ENCODE measurements at regions not wholly inside any gene's neighbourhood (a gene's known extent, or its start where the extent isn't known, plus 50 kb on each side); places are given as distances from the start of the nearest gene placed in this dataset.
"Not testable (repeated sequence)": the region's sequence is repeated elsewhere in the genome, so short reads cannot be mapped to it uniquely, and the experiment has no call there.

DNA sequence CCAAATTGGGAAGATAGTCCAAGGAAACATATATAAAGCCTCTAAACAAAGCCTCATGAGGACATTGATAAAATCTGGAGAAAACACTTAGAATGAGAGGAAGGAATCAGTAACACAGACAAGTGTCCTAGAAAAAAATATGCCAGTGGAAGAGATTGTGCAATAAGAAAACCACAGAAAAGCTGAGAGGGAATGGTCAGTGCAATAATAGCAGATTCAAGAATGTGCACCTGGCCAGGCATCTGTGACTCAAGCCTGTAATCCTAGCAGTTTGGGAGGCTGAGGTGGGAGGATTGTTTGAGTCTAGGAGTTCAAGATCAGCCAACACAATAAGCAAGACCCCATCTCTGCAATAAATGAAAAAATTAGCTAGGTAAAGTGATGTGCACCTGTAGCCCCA, 691.2 kb upstream of the CDH6 start:
- DNase-seq (ENCODE audit: low read depth): no peak
- no peak overlapping the region for H3K4me3 ChIP-seq (ENCODE audit: low read depth, low read length)
- TF ChIP-seq MYC (IDR thresholded peaks at IDR 0.05; ENCODE audit: low read depth, low read length) (no peak), POLR2A (IDR thresholded peaks at IDR 0.05; ENCODE audit: extremely low read depth, insufficient read length) (no peak)
- TF ChIP-seq, protein P1, sequence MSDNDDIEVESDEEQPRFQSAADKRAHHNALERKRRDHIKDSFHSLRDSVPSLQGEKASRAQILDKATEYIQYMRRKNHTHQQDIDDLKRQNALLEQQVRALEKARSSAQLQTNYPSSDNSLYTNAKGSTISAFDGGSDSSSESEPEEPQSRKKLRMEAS (IDR thresholded peaks at IDR 0.05; ENCODE audit: low read depth, low read length): no peak
- TF ChIP-seq, protein P2, sequence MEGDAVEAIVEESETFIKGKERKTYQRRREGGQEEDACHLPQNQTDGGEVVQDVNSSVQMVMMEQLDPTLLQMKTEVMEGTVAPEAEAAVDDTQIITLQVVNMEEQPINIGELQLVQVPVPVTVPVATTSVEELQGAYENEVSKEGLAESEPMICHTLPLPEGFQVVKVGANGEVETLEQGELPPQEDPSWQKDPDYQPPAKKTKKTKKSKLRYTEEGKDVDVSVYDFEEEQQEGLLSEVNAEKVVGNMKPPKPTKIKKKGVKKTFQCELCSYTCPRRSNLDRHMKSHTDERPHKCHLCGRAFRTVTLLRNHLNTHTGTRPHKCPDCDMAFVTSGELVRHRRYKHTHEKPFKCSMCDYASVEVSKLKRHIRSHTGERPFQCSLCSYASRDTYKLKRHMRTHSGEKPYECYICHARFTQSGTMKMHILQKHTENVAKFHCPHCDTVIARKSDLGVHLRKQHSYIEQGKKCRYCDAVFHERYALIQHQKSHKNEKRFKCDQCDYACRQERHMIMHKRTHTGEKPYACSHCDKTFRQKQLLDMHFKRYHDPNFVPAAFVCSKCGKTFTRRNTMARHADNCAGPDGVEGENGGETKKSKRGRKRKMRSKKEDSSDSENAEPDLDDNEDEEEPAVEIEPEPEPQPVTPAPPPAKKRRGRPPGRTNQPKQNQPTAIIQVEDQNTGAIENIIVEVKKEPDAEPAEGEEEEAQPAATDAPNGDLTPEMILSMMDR (IDR thresholded peaks at IDR 0.05; ENCODE audit: low read depth, low read length): no peak

DNA sequence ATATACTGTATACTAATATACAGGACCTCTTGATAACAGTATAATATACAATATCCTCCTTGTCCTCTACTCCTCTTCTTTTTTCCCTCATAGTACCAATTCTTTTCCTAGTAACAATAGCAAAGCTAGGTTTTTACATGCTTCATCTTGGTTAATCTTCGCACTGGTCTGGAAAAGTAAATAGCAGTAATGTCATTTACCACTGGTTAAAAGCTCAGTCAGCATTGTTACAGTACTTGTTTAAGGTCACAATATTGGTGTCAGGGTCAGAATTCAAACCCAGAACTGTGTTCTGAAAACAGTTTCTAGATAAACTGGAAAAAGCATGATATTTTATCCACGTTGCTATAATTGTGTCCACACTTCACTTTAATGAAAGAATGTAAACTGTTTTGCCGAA, 692.4 kb upstream of the CDH6 start:
- no peak overlapping the region for H3K4me3 ChIP-seq (ENCODE audit: low read depth, low read length)
- no peak for TF ChIP-seq POLR2A (IDR thresholded peaks at IDR 0.05; ENCODE audit: extremely low read depth, insufficient read length)
- TF ChIP-seq, protein P1 (IDR thresholded peaks at IDR 0.05; ENCODE audit: low read depth, low read length): no peak
- TF ChIP-seq MYC (IDR thresholded peaks at IDR 0.05; ENCODE audit: low read depth, low read length): no peak
- TF ChIP-seq, protein P2 (IDR thresholded peaks at IDR 0.05; ENCODE audit: low read depth, low read length): no peak
- no peak for DNase-seq (ENCODE audit: low read depth)

DNA sequence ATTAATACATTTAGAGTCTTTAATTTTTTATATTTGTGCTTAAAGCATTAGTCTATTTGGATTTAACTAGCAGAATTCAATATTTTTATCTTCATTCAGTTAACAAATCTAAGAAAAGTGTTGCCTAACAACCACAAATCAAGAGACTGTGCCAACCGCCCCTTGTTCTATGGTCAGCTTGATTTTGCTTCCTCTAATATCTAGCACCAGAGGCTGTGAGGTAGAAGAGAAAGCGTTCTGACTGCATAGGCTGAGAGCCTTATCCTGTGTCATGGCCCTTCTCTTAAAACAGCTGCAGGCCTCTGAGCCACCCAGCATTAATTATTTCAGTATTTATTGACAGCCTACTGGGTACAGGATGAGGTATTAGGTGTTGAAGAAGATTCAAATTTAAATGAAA, 693.0 kb upstream of the CDH6 start:
- DNase-seq (ENCODE audit: low read depth): no peak
- H3K4me3 ChIP-seq (ENCODE audit: low read depth, low read length): no peak overlapping the region
- TF ChIP-seq MYC (IDR thresholded peaks at IDR 0.05; ENCODE audit: low read depth, low read length) (no peak), POLR2A (IDR thresholded peaks at IDR 0.05; ENCODE audit: extremely low read depth, insufficient read length) (no peak)
- TF ChIP-seq, protein P1 (IDR thresholded peaks at IDR 0.05; ENCODE audit: low read depth, low read length): no peak
- TF ChIP-seq, protein P2 (IDR thresholded peaks at IDR 0.05; ENCODE audit: low read depth, low read length): no peak

DNA sequence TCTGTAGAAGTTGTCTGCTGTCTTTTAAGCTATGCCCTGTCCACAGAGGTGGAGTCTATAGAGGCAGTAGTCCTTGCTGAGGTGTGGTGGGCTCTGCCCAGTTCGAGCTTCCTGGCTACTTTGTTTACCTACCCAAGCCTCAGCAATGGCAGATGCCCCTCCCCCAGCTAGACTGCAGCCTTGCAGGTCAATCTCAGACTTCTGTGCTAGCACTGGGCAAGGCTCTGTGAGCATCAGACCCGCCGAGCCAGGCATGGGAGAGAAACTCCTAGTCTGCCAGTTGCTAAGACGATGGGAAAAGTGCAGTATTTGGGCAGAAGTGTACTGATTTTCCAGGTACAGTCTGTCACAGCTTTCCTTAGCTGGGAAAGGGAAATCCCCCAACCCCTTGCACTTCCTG, 694.1 kb upstream of the CDH6 start:
- no peak for DNase-seq (ENCODE audit: low read depth)
- no peak overlapping the region for H3K4me3 ChIP-seq (ENCODE audit: low read depth, low read length)
- TF ChIP-seq POLR2A (IDR thresholded peaks at IDR 0.05; ENCODE audit: extremely low read depth, insufficient read length) (no peak), MYC (IDR thresholded peaks at IDR 0.05; ENCODE audit: low read depth, low read length) (no peak)
- TF ChIP-seq, protein P2 (IDR thresholded peaks at IDR 0.05; ENCODE audit: low read depth, low read length): no peak
- TF ChIP-seq, protein P1 (IDR thresholded peaks at IDR 0.05; ENCODE audit: low read depth, low read length): no peak

DNA sequence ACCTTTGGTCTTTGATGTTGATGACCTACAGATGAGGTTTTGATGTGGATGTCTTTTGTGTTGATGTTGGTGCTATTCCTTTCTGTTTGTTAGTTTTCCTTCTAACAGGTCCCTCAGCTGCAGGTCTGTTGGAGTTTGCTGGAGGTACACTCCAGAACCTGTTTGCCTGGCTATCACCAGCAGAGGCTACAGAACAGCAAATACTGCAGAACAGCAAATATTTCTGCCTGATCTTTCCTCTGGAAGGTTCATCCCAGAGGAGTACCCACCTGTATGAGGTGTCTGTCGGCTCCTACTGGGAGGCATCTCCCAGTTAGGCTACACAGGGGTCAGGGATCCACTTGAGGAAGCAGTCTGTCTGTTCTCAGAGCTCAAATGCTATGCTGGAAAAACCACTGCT, 694.5 kb upstream of the CDH6 start:
- no peak for DNase-seq (ENCODE audit: low read depth)
- TF ChIP-seq MYC (IDR thresholded peaks at IDR 0.05; ENCODE audit: low read depth, low read length) (no peak), POLR2A (IDR thresholded peaks at IDR 0.05; ENCODE audit: extremely low read depth, insufficient read length) (no peak)
- TF ChIP-seq, protein P1 (IDR thresholded peaks at IDR 0.05; ENCODE audit: low read depth, low read length): no peak
- TF ChIP-seq, protein P2 (IDR thresholded peaks at IDR 0.05; ENCODE audit: low read depth, low read length): no peak

DNA sequence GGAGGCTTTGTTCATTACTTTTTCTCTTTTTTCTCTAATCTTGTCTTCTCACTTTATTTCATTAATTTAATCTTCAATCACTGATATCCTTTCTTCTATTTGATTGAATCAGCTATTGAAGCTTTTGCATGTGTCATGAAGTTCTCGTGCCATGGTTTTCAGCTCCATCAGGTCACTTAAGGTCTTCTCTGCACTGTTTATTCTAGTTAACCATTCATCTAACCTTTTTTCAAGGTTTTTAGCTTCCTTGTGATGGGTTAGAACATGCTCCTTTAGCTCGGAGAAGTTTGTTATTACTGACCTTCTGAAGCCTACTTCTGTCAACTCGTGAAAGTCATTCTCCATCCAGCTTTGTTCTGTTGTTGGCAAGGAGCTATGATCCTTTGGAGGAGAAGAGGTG, 695.0 kb upstream of the CDH6 start:
- not testable (repeated sequence) for DNase-seq (ENCODE audit: low read depth); H3K4me3 ChIP-seq (ENCODE audit: low read depth, low read length)

More for the DNA sequence above, 694.5 kb upstream of the CDH6 start:
- H3K4me3 ChIP-seq (ENCODE audit: low read depth, low read length): no peak overlapping the region

DNA sequence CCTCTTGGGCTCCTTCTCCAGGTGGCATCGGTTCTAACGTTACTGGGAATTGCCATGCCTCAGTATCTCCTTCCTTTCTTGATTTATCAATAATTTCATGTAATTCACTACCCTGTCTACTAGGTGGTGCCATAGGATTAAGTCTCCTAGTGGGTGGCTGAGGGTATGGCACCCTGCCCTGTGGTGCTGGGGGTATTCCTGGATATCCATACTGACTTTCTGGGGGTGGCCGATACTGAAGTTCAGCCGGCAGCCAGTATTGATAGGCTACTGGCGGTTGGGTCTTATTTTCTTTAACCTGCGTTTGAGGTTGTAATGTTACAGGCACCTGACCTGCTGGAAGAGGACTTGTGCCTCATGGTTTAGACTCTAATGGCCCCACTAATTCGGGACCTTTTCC, 699.4 kb upstream of the CDH6 start:
- DNase-seq (ENCODE audit: low read depth); H3K4me3 ChIP-seq (ENCODE audit: low read depth, low read length): not testable (repeated sequence)
